ENCODE measurements at regions not wholly inside any gene's neighbourhood (a gene's known extent, or its start where the extent isn't known, plus 50 kb on each side); places are given as distances from the start of the nearest gene placed in this dataset.
"Not testable (repeated sequence)": the region's sequence is repeated elsewhere in the genome, so short reads cannot be mapped to it uniquely, and the experiment has no call there.

DNA sequence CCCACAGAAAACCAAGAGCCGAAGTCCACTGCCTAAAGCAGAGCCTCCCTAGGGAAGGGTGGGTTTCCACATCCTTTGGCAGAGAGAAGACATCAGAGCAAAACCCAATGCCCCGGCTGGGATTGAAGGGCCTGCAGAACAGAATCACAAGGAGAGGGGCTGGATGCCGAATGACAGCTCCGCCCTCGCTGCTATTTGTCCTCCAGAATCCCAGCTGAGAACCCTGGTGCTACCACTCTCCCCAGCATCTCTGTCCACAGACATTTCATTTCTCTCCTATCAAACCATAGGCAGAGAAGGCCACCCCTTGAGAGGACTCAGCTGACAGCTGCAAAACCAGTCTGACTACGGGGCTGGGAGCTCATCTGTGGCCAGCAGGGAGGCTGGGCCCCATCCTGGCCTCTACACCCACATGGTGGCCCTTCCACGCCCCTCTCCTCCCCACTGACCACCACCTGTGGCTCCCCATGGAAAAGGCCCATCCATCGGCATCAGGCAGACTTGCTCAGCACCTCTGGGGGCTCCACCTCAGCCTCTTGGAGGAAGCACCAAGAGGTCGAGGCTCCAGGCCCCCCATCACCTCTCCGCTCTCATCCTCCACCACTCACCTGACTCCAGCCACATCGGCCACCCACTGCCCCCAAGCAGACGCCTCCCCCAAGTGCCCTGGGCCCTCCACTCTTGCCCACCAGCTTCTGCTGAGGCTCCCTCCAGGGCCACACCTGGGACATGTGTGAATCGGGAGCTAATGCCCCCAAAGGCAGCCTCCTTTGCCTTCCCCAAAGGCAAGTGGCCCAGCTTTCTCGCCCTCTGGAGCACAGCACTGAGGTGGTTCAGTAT lies 288.5 kb downstream of the C16orf95 start:
- no peak for DNase-seq (ENCODE audit: low read depth in 2 of 2)

DNA sequence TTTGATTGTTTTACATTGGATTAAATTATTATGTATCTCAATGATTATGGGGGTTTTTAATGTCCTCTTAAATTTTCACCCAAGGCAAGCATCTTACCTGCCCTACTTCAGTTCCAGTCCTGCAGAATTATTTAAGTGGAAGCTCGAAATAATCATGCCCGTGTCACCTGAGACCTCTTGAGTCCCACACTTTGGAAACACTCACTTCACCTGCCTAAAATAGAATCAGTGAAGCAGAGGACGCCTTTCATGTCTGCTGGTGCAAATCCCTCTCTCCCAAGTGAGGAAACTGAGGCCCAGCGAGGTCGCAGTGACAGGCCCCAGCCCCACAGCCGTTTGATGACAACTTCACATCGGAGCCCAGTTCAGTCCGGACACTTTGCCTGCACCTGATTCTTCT lies 284.6 kb downstream of the C16orf95 start:
- DNase-seq (ENCODE audit: low read depth in 2 of 2) = no peak

DNA sequence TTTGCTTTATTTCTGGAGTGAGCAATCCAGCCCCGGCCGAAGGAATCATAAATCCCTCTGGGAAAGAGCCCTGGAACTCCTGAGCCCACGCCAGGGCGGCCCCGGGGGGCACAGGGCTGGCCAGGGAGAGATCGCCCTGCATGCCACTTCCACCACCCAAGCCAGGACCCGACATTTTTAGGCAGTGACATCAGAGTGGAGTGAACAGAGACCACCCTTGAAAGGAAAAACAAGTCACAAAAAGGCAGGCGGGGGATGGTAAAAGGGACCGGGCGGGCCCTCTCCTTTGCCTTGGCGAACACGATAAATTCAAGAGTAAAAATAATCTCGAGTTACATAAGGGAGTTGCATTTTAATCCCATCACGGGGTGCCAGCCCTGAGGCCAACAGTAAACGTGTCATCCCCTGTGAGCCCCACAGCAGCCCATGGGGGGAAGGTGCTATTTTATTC lies 284.1 kb downstream of the C16orf95 start:
- no peak for DNase-seq (ENCODE audit: low read depth in 2 of 2)

DNA sequence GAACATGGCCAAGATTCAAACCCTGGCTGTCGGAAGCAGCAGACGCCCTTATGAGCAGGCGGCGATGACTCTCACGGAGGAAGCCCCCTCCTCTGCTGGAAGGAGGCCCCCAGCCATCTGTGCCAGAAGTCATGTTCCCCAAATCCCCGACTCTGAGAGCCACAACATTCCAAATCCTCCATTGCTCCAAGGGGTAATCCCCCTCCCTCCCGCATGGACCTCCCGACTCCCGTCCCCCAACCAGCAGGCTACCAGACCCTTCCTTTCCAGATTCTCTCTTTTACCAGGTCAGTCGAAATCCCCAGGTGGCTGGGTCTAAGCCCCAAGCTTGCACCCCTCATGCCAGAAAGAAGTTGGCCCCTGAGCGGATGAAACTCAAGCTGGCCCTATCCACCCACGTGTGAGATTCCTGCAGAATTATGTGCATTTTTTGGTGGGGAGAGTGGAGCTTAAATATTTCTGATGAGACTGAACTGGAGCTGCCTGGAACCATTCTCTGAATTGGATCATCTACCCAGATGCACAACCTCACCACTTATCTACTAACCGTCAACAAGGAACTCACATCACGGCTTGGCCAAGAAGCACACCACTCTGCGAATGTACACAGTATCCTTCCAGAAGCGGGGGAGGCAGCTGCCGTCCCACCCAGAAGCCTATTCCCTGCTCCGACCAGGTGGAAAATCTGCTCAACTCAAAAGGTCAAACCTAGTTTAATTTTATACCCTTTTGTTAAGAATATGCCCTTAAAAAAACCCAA lies 283.5 kb downstream of the C16orf95 start:
- DNase-seq (ENCODE audit: low read depth in 2 of 2) = no peak

DNA sequence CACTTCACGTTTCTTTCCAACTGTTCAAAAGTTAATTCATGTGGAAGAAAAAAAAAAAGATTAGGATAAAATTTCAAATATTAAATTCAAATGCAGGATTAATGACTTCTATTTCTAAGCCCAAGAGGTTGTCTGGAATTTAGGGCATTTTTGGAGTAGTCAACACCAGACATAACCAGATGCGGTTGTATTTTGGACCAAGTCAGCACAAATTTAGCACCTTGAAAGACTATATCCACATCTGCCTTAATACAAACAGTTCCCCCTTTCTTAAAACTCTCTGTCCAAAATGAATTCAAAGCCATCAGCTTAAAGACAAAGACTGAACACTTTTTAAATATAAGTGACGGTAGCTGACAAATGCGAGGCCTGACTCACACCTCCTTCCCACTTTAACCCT lies 282.9 kb downstream of the C16orf95 start:
- no peak for DNase-seq (ENCODE audit: low read depth in 2 of 2)

DNA sequence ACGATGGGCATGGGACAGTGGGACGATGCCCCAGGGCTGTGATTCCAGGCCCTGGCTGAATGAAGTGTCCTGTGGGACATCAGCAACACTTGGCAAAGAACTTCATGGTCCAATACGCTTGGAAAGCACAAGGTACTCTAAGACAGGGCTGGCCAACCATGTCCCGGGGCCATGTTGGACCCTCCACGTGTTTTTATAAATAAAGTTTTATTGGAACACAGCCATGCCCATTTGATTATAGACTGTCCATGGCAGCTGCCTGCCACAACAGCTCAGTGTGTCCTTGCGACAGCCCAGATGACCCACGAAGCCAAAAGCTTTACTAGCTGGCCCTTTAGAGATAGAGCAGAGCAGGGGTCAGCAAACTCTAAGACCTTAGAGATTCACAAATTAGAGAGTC lies 282.1 kb downstream of the C16orf95 start:
- DNase-seq (ENCODE audit: low read depth in 2 of 2) = no peak

DNA sequence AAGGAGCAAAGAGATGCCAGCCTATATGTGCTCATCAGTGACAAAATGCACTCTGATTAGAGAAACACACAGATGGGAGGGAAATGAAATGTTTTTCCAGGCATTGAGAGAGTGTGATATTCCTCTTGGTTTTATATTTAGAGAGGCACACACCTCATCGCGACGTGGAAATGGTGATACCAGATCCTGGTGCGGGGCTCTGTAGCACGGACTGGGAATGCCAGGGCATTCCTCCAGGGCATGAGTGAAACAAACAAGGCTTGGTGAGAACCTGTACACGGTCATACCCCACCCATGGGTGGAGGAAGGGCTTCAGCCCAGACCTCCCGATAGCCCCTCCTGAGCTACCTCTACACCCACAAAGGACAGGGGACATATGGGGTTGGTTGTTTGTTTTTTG lies 280.2 kb downstream of the C16orf95 start:
- DNase-seq (ENCODE audit: low read depth in 2 of 2) = no peak

DNA sequence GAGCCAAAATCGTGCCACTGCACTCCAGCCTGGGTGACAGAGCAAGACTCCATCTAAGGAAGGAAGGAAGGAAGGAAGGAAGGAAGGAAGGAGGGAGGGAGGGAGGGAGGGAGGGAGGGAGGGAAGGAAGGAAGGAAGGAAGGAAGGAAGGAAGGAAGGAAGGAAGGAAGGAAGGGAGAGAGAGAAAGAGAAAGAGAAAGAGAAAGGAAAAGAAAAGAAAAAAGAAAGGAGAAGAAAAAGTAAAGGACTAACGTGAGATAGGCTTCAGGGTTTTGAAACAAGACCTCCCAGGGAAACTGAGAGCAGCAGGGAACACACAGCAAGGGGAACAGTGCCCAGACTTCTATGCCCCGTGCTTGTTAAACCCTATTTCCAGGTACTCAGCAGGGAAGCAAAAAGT lies 278.7 kb downstream of the C16orf95 start:
- DNase-seq (ENCODE audit: low read depth in 2 of 2) = not testable (repeated sequence)

DNA sequence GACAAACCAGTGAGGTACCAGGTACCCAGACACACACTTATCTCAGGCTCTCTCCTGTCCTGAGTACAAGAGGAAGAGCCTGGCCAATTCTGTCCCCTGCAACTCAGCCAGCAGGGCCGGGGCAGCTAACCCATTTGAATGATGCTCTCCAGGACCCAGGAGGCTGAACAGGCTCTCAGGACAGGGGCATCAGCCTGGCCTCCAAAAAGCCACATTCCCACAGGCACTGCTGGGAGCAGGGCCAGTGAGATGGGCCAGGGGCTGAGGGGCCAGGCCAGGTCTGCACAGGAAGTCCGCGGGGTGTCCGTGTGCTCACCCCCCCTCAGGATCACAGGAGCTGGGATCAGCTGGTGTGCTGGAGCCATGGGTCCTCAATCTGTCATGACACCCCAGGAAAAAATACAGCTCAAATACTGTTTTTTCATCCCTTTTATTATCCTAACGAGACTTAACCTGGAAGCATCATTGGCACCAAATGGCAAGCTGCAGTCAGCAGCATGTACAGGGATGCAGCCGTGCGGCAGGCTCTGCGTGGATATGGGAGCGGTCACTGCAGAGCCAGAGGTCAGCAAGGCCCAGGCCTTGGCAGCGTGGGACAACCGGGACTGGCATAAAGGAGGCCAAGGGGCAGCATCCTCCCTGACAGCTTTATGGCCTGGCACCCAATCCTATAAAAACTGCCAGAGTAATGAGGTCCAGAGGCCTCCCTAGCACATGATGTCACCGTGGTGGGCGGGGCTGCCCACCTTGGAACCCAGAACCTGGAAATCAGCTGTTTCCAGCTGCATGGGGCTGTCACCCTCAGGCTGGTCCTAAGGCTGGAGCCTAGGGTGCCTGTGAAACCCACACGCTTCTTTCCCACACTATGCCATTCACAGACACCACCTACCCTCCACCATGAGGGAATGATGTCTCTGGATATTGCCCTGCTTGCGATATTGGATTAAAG lies 276.7 kb downstream of the C16orf95 start:
- no peak for DNase-seq (ENCODE audit: low read depth in 2 of 2)

DNA sequence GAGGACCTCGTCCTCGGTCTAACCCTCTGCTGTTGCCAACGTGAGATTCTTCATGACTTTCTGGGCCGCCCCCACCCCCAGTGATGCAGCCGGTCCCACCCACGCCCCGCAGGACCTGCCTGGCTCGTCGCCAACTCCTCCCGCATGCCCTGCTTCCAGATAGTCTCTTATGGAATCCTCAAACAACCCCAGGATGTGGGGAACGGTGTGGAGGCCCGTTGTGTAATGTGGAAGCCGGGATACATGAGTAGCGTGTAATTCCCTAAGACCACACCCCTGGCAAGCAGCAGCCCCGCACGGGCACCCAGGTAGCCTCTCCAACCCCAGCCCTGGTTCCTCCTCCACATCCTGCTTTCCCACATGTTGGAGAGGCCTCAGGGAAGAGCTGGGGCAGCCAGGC lies 275.9 kb downstream of the C16orf95 start:
- no peak for DNase-seq (ENCODE audit: low read depth in 2 of 2)

DNA sequence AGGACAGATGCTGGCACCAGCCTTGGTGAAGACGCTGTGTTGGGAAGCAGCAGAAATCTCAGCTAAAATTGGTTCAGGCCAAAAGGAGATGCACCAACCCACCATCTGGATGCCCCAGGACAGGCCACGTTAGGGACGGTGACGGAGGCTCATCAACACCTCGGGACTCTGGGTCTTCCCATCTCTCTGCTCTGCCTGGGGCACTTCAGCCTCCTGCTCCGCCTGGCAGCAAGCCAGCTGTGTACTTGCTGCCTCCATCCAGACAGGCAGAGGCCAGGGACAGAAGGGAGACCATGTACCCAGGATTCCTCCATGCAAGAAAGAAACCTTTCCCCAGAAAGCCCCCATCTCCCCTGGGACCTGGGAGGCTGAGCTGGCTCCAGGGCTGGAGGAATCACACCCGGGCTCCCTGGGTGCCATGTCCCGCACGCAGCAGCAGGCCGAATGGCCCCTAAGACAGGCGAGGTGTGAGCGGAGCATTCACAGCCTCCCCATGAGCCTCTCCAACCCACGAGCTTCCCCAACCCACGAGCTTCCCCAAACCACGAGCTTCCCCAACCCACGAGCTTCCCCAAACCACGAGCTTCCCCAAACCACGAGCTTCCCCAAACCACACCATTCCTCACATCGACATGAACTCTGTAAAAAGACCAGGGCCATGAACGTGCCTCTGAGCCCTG lies 274.5 kb downstream of the C16orf95 start:
- no peak for DNase-seq (ENCODE audit: low read depth in 2 of 2)

DNA sequence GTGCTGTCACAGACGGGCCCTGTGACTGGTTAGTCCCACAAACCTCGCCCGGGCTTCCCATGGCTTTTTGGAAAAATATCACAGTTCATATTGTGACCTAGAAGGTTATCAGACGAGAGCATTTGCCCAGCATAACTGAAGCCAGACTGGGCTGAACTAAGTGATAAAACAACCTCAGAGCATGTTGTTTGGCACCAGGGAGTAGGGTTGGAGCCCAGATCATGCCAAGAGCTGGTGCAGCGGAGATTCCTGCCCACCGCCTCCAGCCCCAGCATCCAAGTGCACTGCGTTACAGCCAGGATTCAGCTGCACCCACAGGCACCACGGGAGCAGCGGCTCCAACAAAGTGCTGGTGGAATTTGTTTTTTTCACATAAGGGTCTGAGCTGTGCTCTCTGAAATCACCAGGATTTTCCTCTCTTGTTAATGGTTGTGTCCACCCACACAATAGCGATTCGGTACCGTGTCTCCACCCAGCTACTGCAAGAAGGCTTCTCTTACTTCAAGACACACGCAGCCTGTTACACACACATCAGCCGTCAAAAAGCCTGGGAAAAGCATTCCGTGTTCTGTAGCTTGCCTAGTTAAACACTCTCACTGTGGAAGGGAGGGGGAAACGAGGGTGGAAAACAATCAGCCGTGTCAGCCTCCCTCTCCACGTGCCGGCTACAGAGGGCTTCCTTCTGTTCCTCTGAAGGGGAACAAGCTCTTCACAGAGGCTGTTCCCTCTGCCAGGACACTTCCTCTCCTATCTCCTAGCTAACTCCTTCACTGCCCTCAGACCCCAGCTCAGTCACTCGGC lies 273.8 kb downstream of the C16orf95 start:
- DNase-seq (ENCODE audit: low read depth in 2 of 2) = no peak

DNA sequence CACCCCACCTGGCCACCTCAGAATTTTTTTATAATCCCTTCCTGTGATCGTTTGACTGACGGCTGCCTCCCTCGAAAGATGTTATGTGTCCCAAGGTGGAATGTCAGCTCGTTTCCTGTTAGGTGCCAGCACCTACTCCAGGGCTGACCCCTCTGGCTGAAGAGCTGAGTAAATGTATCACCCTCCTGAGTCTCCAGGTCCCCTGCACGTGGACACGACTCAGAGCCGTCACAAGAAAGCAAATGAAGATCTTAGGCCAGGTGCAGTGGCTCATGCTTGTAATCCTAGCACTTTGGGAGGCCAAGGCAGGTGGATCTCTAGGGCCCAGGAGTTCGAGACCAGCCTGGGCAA lies 273.2 kb downstream of the C16orf95 start:
- DNase-seq (ENCODE audit: low read depth in 2 of 2) = no peak

DNA sequence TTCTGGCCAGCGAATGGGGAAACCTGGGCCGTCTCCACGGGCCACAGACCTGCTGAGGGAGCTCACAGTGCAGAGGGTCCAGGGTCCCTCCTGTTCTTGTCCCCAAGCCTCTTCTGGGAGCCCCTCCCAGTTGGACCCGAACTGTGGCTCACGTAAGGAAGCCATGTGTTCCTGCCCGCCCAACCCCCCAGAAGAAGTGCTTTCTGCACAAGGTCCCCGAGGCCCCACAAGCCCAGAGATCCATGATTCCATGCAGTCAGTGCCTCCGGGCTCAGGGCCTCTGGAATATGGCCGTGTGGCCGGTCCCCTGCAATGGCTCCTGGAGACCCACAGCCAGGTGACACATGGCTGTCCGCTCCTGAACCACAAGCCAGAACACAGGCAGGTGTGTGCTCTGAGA lies 272.4 kb downstream of the C16orf95 start:
- no peak for DNase-seq (ENCODE audit: low read depth in 2 of 2)

DNA sequence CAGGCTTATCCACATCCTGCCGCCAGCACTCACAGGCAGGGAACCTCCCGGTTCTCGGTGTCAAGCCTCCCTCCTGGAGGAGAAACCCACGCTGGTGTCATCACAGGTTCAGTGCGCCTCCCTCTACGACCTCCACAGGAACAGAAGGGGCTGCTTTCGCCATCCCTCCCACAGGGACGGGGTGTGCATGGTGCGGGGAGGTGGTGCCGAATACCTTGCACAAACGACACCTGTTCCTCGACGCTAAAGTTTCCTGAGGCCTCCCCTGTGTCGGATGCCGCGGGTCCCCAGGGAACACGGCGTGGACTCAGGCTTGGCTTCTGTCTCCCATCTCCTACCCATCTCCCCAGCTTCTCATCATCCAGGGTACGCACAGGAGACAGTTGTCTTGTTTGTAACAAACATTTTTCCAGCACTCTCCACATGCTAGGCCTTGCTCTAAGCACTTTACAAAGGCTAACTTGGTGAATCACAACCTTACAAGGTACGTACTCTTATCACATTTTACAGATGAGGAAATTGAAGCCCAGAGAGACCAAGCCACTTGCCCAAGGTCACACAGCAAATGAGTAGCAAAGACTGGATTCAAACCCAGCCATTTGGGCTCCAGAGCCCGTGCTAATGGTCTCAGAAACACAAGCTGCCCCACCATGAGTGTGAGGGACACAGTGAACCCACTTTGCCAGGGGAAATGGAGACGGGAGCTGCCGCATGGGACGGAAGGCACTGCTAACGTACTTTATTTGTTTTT lies 271.6 kb downstream of the C16orf95 start:
- no peak for DNase-seq (ENCODE audit: low read depth in 2 of 2)

DNA sequence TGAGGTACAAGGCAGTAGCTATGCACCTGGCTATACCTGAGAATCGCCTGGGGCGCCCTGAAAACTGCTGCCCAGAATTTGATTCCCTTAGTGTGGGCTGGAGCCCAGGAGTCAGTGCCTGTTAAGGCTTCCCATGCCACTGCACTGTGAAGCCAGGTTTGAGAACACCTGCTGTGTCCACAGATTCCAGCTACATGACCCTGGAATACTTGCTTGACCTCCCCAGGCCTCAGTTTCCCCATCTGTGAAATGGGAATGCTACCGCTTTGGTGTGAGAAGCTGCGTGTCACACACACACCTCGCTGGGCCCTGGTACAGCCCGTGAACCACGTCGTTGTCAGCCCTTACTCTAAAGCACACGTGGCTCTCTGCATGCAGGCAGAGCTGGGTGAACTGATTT lies 271.0 kb downstream of the C16orf95 start:
- DNase-seq (ENCODE audit: low read depth in 2 of 2) = no peak

DNA sequence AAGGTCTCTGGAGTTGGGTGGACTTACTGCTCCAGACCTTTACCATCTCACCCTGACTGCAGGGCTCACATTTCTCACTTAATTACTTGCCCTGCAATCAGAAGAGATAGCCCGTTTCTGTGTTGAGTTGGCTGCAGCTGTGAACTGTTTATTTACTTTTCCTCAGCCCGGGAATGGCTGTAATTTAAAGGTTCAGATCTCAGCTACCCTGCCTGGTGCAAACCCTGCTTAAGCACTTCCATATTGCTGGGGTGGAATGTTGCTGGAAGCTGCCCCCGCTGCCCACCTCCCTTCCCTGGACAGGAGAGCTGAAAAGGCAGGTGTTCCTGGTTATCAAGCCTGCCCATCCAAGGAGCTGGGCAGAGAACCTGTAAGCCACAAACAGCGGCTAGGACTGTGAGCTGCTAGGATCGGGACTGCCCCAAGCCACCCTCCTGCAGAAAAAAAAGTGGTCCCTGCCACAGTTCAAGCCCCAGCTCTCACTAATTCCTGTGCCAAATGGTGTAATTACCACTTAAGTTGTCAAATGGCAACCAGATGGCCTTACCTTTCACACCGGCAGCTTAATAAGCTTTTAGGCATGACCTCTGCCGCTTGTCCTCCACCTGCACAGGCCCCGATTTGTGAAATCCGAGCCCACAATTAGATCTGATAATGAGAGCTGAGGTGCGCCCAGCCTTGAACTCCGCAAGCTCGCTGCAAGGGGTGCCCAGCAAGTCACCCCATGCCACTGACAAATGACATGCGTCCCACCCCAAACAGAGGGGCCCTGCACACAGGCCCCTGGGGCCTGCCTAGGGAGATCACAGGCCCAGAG lies 269.8 kb downstream of the C16orf95 start:
- DNase-seq (ENCODE audit: low read depth in 2 of 2) = no peak

DNA sequence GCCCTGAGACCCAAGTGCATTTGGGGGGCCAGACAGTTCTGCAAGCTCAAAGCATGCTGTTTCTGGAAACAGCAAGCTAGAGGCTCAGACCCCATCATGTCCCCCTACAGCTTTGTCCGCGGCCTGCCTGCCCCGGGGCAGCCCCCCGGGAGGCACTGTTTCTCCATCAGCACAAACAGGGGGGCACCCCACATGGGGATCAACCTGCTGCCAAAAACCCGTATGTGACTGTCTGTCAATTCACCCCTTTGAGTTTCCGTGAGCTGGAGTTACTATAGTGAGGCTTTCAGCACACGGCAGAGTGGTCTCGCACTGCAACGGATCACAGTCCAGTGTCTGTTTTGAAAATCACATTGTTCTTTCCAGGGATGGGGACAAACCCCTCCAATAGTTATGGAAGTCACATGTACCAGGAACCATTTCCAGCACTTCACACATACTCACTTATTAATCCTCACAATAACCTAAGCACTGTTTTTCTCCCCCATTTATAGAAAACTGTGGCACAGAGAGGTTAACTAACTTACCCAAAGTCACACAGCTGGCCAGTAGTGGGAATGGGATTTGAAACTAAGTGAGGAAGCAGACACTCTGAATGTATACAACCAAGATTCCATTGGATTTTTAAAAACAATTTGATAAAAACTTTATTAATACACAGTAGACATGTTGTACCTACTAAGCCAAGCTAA lies 269.0 kb downstream of the C16orf95 start:
- DNase-seq (ENCODE audit: low read depth in 2 of 2) = no peak

DNA sequence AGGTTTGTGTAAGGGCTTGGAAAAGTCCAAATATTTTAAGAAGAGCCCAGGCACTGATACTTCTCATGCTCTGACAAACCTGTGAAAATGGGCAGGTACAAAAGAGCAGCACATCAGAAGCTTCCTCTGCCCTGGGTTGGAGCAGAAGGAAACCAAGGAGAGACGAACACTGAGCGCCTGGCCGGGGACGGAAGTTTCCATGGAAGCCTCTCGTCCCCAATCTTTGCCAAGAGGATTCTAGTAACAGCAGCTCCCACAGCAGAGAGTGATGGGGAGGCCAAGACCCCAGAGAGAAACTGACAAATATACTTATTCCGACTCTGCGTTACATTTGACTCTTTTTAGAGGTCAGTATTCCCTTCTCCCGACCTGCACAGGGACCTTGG lies 268.5 kb downstream of the C16orf95 start:
- no peak for DNase-seq (ENCODE audit: low read depth in 2 of 2)
